ENCODE measurements at regions not wholly inside any gene's neighbourhood (a gene's known extent, or its start where the extent isn't known, plus 50 kb on each side); places are given as distances from the start of the nearest gene placed in this dataset.

DNA sequence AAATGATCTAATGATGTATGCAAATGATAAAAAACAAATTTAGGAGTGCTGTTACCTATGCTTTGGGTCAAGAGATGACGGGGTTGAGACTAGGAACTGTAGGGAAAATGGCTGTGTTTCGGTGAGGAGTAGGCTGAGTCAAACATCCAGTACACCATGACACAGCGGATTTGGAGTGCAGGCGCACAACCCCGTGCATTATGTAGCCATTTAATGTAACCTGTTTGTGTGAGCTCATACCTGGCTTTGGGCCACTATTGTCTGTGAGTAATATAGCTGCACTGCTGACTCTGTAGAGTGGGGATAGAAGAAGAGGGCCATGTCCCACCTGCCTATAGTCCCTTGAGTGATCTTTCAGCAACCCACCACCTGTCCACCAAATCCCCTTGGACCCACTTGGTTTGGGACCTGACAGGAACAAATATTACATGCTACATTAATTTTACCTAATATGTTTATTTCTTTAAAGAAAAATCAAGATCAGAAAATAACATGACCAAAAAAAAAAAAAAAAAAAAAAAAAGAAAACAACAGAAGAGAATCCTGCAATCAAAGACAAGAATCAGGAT is 95.5 kb upstream of the KLHL1 start (continued):
- no peak for TF ChIP-seq RAD21 (conservative IDR thresholded peaks at IDR 0.05 in 1 of 2, IDR thresholded peaks at IDR 0.05 in 1 of 2)

DNA sequence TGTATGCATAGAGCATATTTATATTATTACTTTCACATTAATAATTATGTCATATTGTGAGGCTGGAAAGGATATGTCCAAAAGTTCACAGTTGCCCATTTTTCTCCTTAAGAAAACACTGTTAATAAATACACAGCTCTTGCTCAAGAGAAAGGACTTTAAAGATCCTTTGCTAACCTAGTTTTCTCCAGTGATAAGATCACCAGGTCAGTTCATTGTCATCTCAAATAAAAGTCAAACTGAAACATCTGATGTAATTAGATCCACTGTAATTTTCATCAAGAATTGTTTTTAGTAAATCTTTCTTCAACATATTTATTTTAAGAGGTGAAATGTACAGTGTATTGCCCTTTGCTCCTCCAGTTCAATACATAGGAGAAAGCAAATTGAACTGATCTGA is 82.8 kb upstream of the KLHL1 start:
- no peak for FAIRE-seq
- ChIA-PET CTCF (no interaction called here), POLR2A (no interaction called here)
- no peak for DNase-seq (ENCODE audit: low read depth in 1 of 2, low spot score in 1 of 2)
- Histone ChIP-seq H3K9me3 (no peaks in the 10 kb centered on the region), H3K4me2 (no peak overlapping the region), H3K4me1 (no peaks in the 10 kb centered on the region), H3K27ac (no peak overlapping the region), H3K4me3 (no peak overlapping the region)
- ATAC-seq, result no peak
- TF ChIP-seq, protein P1, sequence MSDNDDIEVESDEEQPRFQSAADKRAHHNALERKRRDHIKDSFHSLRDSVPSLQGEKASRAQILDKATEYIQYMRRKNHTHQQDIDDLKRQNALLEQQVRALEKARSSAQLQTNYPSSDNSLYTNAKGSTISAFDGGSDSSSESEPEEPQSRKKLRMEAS (IDR thresholded peaks at IDR 0.05), result no peak
- TF ChIP-seq, protein P2, sequence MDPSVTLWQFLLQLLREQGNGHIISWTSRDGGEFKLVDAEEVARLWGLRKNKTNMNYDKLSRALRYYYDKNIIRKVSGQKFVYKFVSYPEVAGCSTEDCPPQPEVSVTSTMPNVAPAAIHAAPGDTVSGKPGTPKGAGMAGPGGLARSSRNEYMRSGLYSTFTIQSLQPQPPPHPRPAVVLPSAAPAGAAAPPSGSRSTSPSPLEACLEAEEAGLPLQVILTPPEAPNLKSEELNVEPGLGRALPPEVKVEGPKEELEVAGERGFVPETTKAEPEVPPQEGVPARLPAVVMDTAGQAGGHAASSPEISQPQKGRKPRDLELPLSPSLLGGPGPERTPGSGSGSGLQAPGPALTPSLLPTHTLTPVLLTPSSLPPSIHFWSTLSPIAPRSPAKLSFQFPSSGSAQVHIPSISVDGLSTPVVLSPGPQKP (IDR thresholded peaks at IDR 0.05; ENCODE audit: low read depth, low read length), result no peak
- TF ChIP-seq HOXA7 (CRISPR knock-in tag; IDR thresholded peaks at IDR 0.05) (no peak), ESRRA (IDR thresholded peaks at IDR 0.05; ENCODE audit: borderline replicate concordance, low read length) (no peak), HOXB5 (CRISPR knock-in tag; IDR thresholded peaks at IDR 0.05) (no peak), JUN (IDR thresholded peaks at IDR 0.05) (no peak), KDM1A (IDR thresholded peaks at IDR 0.05; ENCODE audit: low read depth) (no peak), NFE2L2 (conservative IDR thresholded peaks at IDR 0.05; ENCODE audit: low read length) (no peak), NPAS2 (CRISPR knock-in tag; IDR thresholded peaks at IDR 0.05; ENCODE audit: borderline replicate concordance) (no peak)

DNA sequence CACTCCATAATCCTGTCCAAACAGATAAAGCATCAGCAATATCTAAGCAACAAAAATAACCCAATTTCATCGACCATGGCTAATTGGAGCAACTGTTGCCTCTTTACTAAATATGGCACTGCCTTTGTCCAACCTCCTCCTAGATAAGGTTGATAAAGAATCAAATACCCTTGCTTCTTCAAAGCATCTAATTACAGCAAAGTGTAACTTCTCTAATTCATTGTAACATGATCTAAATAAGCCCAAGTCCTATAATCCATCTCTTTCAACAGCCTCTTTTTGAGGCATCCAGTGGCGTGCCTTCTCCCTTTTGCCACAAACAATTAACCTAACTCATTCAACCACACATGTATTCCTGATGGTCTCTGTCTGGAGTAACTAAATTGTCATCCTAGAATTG is 81.7 kb upstream of the KLHL1 start:
- 9% methylated on average over 2 of the region's 2 CpGs for WGBS (ENCODE audit: missing lambda C conversion rate)
- FAIRE-seq (no peak), ATAC-seq (no peak), DNase-seq (ENCODE audit: low read depth in 1 of 2, low spot score in 1 of 2) (no peak)
- H3K4me3 ChIP-seq, result no peak overlapping the region
- no peak overlapping the region for H3K4me2 ChIP-seq
- no peaks in the 10 kb centered on the region for H3K4me1 ChIP-seq
- no peak for TF ChIP-seq HOXB5 (CRISPR knock-in tag; IDR thresholded peaks at IDR 0.05)
- TF ChIP-seq EP300 (IDR thresholded peaks at IDR 0.05), result no peak
- TF ChIP-seq HOXA7 (CRISPR knock-in tag; IDR thresholded peaks at IDR 0.05), result no peak
- TF ChIP-seq, protein P3, sequence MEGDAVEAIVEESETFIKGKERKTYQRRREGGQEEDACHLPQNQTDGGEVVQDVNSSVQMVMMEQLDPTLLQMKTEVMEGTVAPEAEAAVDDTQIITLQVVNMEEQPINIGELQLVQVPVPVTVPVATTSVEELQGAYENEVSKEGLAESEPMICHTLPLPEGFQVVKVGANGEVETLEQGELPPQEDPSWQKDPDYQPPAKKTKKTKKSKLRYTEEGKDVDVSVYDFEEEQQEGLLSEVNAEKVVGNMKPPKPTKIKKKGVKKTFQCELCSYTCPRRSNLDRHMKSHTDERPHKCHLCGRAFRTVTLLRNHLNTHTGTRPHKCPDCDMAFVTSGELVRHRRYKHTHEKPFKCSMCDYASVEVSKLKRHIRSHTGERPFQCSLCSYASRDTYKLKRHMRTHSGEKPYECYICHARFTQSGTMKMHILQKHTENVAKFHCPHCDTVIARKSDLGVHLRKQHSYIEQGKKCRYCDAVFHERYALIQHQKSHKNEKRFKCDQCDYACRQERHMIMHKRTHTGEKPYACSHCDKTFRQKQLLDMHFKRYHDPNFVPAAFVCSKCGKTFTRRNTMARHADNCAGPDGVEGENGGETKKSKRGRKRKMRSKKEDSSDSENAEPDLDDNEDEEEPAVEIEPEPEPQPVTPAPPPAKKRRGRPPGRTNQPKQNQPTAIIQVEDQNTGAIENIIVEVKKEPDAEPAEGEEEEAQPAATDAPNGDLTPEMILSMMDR (IDR thresholded peaks at IDR 0.05), result no peak
- no peak for TF ChIP-seq ESRRA (IDR thresholded peaks at IDR 0.05; ENCODE audit: borderline replicate concordance, low read length)
- no peak for TF ChIP-seq PHF8 (IDR thresholded peaks at IDR 0.05; ENCODE audit: borderline replicate concordance, low read depth)
- TF ChIP-seq CHD4 (IDR thresholded peaks at IDR 0.05; ENCODE audit: borderline replicate concordance), result no peak
- no peak for TF ChIP-seq ZFP36 (IDR thresholded peaks at IDR 0.05; ENCODE audit: borderline replicate concordance, partially characterized antibody)
- no peak for TF ChIP-seq SMC3 (IDR thresholded peaks at IDR 0.05)
- CTCF ChIA-PET, result no interaction called here
- H3K27ac ChIP-seq, result no peak overlapping the region
- no peaks in the 10 kb centered on the region for H3K9me3 ChIP-seq
- POLR2A ChIA-PET, result no interaction called here

DNA sequence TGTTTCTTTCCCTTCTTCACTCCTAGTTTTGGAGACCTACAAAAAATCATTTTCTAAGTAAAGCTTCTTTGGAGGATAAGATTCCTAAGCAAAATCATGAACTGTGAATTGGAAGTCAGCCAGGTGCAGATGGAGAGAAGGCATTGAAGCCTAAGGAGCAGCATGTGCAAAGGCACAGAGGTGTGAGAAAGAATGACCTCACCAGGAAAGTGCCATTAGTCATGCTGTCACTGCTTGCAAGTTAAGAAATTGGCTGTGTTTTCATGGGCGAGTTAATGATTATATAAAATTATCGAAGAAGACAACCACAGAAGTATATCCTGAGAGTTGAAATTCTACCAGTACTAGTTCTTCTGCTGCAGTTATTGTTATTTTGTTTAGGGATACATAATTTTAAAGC is 80.3 kb upstream of the KLHL1 start:
- DNase-seq (ENCODE audit: low read depth in 1 of 2, low spot score in 1 of 2) (no peak), FAIRE-seq (no peak), ATAC-seq (no peak)
- no peak overlapping the region for H3K4me3 ChIP-seq
- H3K27ac ChIP-seq, result no peak overlapping the region
- 19% methylated on average over 2 of the region's 2 CpGs for WGBS (ENCODE audit: missing lambda C conversion rate)
- H3K9me3 ChIP-seq, result no peaks in the 10 kb centered on the region
- CTCF ChIA-PET, result no interaction called here
- POLR2A ChIA-PET, result no interaction called here
- no peaks in the 10 kb centered on the region for H3K4me1 ChIP-seq
- no peak overlapping the region for H3K4me2 ChIP-seq
- TF ChIP-seq ESRRA (IDR thresholded peaks at IDR 0.05; ENCODE audit: borderline replicate concordance, low read length) (no peak), EHMT2 (IDR thresholded peaks at IDR 0.05; ENCODE audit: low read depth) (no peak), NPAS2 (CRISPR knock-in tag; IDR thresholded peaks at IDR 0.05; ENCODE audit: borderline replicate concordance) (no peak), ZC3H11A (IDR thresholded peaks at IDR 0.05) (no peak), FOSB (CRISPR knock-in tag; IDR thresholded peaks at IDR 0.05) (no peak), RARB (CRISPR knock-in tag; IDR thresholded peaks at IDR 0.05) (no peak)
- TF ChIP-seq, protein P4, sequence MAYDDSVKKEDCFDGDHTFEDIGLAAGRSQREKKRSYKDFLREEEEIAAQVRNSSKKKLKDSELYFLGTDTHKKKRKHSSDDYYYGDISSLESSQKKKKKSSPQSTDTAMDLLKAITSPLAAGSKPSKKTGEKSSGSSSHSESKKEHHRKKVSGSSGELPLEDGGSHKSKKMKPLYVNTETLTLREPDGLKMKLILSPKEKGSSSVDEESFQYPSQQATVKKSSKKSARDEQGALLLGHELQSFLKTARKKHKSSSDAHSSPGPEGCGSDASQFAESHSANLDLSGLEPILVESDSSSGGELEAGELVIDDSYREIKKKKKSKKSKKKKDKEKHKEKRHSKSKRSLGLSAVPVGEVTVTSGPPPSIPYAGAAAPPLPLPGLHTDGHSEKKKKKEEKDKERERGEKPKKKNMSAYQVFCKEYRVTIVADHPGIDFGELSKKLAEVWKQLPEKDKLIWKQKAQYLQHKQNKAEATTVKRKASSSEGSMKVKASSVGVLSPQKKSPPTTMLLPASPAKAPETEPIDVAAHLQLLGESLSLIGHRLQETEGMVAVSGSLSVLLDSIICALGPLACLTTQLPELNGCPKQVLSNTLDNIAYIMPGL (CRISPR knock-in tag; IDR thresholded peaks at IDR 0.05; ENCODE audit: borderline replicate concordance), result no peak
- TF ChIP-seq, protein P5, sequence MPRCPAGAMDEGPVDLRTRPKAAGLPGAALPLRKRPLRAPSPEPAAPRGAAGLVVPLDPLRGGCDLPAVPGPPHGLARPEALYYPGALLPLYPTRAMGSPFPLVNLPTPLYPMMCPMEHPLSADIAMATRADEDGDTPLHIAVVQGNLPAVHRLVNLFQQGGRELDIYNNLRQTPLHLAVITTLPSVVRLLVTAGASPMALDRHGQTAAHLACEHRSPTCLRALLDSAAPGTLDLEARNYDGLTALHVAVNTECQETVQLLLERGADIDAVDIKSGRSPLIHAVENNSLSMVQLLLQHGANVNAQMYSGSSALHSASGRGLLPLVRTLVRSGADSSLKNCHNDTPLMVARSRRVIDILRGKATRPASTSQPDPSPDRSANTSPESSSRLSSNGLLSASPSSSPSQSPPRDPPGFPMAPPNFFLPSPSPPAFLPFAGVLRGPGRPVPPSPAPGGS (IDR thresholded peaks at IDR 0.05), result no peak
